ENCODE measurements at regions not wholly inside any gene's neighbourhood (a gene's known extent, or its start where the extent isn't known, plus 50 kb on each side); places are given as distances from the start of the nearest gene placed in this dataset.

GRCh38 chr4:135050086-135050717, 848.6 kb upstream of the PABPC4L start:
- intact Hi-C loops (cut with DNase I) = no loop called here
- WGBS, 2 donors = 62 to 67% methylated on average over 7 of the region's 7 CpGs
- no peaks in the 10 kb centered on the region for H3K4me1 ChIP-seq
- peaks cover 0 to 3% (median 0%) of the 10 kb centered on the region in 3 donors for H3K9me3 ChIP-seq
- H3K27ac ChIP-seq = no peak overlapping the region
- no peak overlapping the region for H3K4me3 ChIP-seq
- H3K36me3 ChIP-seq = no peaks in the 10 kb centered on the region
- DNase-seq = no peak
- TF ChIP-seq POLR2A (IDR thresholded peaks at IDR 0.05) (no peak), CTCF (IDR thresholded peaks at IDR 0.05) (no peak)
- no peaks in the 10 kb centered on the region for H3K27me3 ChIP-seq

- intact Hi-C loops (cut with DNase I) = no loop called here
Observed at GRCh38 chr4:135032670-135033069, 831.1 kb upstream of the PABPC4L start.

GRCh38 chr4:135015771-135016170, 814.2 kb upstream of the PABPC4L start:
- DNase-seq = no peak
- H3K27me3 ChIP-seq = no peaks in the 10 kb centered on the region
- no peaks in the 10 kb centered on the region for H3K9me3 ChIP-seq
- H3K4me1 ChIP-seq = no peaks in the 10 kb centered on the region
- TF ChIP-seq POLR2A (IDR thresholded peaks at IDR 0.05) (no peak), CTCF (IDR thresholded peaks at IDR 0.05) (no peak)
- no peak overlapping the region for H3K4me3 ChIP-seq
- intact Hi-C loops (cut with DNase I) = no loop called here
- WGBS, 2 donors = 64 to 73% methylated on average over 5 of the region's 5 CpGs
- H3K27ac ChIP-seq = no peak overlapping the region
- no peaks in the 10 kb centered on the region for H3K36me3 ChIP-seq

More at GRCh38 chr4:135032670-135033069, 831.1 kb upstream of the PABPC4L start:
- no peaks in the 10 kb centered on the region for H3K27me3 ChIP-seq
- no peaks in the 10 kb centered on the region for H3K4me1 ChIP-seq
- no peaks in the 10 kb centered on the region for H3K9me3 ChIP-seq
- 64 to 84% methylated on average over 1 of the region's 1 CpG for WGBS, 2 donors
- H3K36me3 ChIP-seq = no peaks in the 10 kb centered on the region
- no peak overlapping the region for H3K4me3 ChIP-seq
- no peak for DNase-seq
- H3K27ac ChIP-seq = no peak overlapping the region
- TF ChIP-seq POLR2A (IDR thresholded peaks at IDR 0.05) (no peak), CTCF (IDR thresholded peaks at IDR 0.05) (no peak)

GRCh38 chr4:135007400-135007799, 805.8 kb upstream of the PABPC4L start:
- Histone ChIP-seq H3K4me1 (no peaks in the 10 kb centered on the region), H3K27me3 (no peaks in the 10 kb centered on the region), H3K9me3 (no peaks in the 10 kb centered on the region), H3K36me3 (no peaks in the 10 kb centered on the region), H3K27ac (no peak overlapping the region), H3K4me3 (no peak overlapping the region)
- DNase-seq = no peak
- TF ChIP-seq POLR2A (IDR thresholded peaks at IDR 0.05) (no peak), CTCF (IDR thresholded peaks at IDR 0.05) (no peak)
- WGBS, 2 donors = 79 to 84% methylated on average over 3 of the region's 3 CpGs
- intact Hi-C loops (cut with DNase I) = no loop called here

- no peaks in the 10 kb centered on the region for H3K4me1 ChIP-seq
- H3K27me3 ChIP-seq = no peaks in the 10 kb centered on the region
- 69 to 76% methylated on average over 2 of the region's 2 CpGs for WGBS, 2 donors
- no peaks in the 10 kb centered on the region for H3K9me3 ChIP-seq
- no peak overlapping the region for H3K27ac ChIP-seq
- intact Hi-C loops (cut with DNase I) = no loop called here
- no peak for DNase-seq
- no peak for TF ChIP-seq POLR2A (IDR thresholded peaks at IDR 0.05)
- no peak for TF ChIP-seq CTCF (IDR thresholded peaks at IDR 0.05)
- H3K4me3 ChIP-seq = no peak overlapping the region
- H3K36me3 ChIP-seq = no peaks in the 10 kb centered on the region
Observed at GRCh38 chr4:134999169-134999568, 797.6 kb upstream of the PABPC4L start.
